HepG2 (cell line): ENCODE measurements at regions not wholly inside any gene's neighbourhood (a gene's known extent, or its start where the extent isn't known, plus 50 kb on each side); places are given as distances from the start of the nearest gene placed in this dataset.

Source experiments
- ATAC-seq: fragments of 200-7000 bp; cut with Tn5 transposase; 3 replicates; pipeline ENCODE4 v1.9.1; 2020; ENCODE audit warnings: mild to moderate bottlenecking, moderate library complexity
- BruUV-seq: library from RNA; stranded (reverse); fragments of 400-500 nt; replicated peaks from 2 replicates; lab custom pipeline; 2021; lab: Mats Ljungman, UMichigan
- CTCF ChIA-PET: fragments of 300-600 bp; formaldehyde crosslinking; extraction: SDS; loops from one replicate; lab custom pipeline; 2021; ENCODE audit warnings: low total read pairs, inconsistent platforms, low intra/inter-chr PET ratio; lab: Yijun Ruan, JAX
- POLR2A ChIA-PET: fragments of 350-600 bp; sonication (Branson Sonifier 250); formaldehyde crosslinking; loops from one replicate; lab custom pipeline; 2020; ENCODE audit warnings: antibody characterized with exemption, inconsistent platforms; lab: Yijun Ruan, JAX
- DNase-seq: peaks from one replicate; pipeline ENCODE4 v3.0.0-alpha.2; 2015; ENCODE audit warnings: low spot score
- FAIRE-seq: peaks from 3 replicates; lab custom pipeline; 2011; peaks lifted over from hg19 to GRCh38; lab: Jason Lieb, UNC
- H2AFZ ChIP-seq: one replicate; pipeline ENCODE4 v1.6.1; 2011; ENCODE audit warnings: low read length, inconsistent platforms
- H3K27ac ChIP-seq: fragments of 300-600 bp; 3 replicates; pipeline ENCODE4 v1.8.0; 2011; ENCODE audit warnings: mixed run types, mild to moderate bottlenecking, mixed read lengths, low read length, inconsistent platforms; ENCODE audit not compliant: insufficient read depth; ENCODE audit errors: extremely low read length
- H3K27me3 ChIP-seq, 2 experiments: fragments of 200-600 bp in 1 of 2; 2 replicates in 1 of 2; 3 replicates in 1 of 2; pipeline versions ENCODE4 v1.6.0 to v1.8.0; 2011; ENCODE audit warnings: low read length in 2 of 2, mild to moderate bottlenecking in 2 of 2, moderate library complexity in 2 of 2, inconsistent platforms in 1 of 2; ENCODE audit not compliant: insufficient read depth in 2 of 2, control insufficient read depth in 1 of 2
- H3K36me3 ChIP-seq, 2 experiments: fragments of 200-600 bp in 1 of 2; replicated peaks in 1 of 2; 2 replicates in 1 of 2; 3 replicates in 1 of 2; pipeline versions ENCODE4 v1.5.1 to v1.8.0; 2011; ENCODE audit warnings: low read length in 2 of 2, inconsistent platforms in 1 of 2; ENCODE audit not compliant: insufficient read depth in 2 of 2, control insufficient read depth in 1 of 2
- H3K4me1 ChIP-seq: 2 replicates; pipeline ENCODE4 v1.5.1; 2012; ENCODE audit warnings: low read length, inconsistent platforms; ENCODE audit not compliant: insufficient read depth
- H3K4me2 ChIP-seq: 2 replicates; pipeline ENCODE4 v1.6.0; 2011; ENCODE audit warnings: low read depth, low read length, inconsistent platforms
- H3K4me3 ChIP-seq, 3 experiments: fragments of 200-600 bp in 1 of 3; sonication (generic), shearing (Covaris generic) in 1 of 3; replicated peaks in 1 of 3; 2 replicates each; pipeline ENCODE4 v1.5.1; 2011 to 2016; ENCODE audit warnings: low read length in 3 of 3, inconsistent platforms in 2 of 3, low read depth in 2 of 3, mild to moderate bottlenecking in 2 of 3, control low read depth in 1 of 3, mixed read lengths in 1 of 3; ENCODE audit not compliant: insufficient read depth in 1 of 3
- H3K79me2 ChIP-seq: one replicate; pipeline ENCODE4 v1.6.1; 2011; ENCODE audit warnings: low read length, inconsistent platforms; ENCODE audit not compliant: insufficient read depth
- H3K9ac ChIP-seq: 2 replicates; pipeline ENCODE4 v1.6.0; 2011; ENCODE audit warnings: mild to moderate bottlenecking, low read depth, low read length, inconsistent platforms; ENCODE audit not compliant: insufficient read depth
- H3K9me3 ChIP-seq: 2 replicates; pipeline ENCODE4 v1.5.1; 2012; ENCODE audit warnings: mild to moderate bottlenecking, low read length
- H4K20me1 ChIP-seq: 2 replicates; pipeline ENCODE4 v1.6.0; 2011; ENCODE audit warnings: inconsistent platforms, mild to moderate bottlenecking, low read length, moderate library complexity; ENCODE audit not compliant: insufficient read depth
- ATAD3A ChIP-seq: sonication (generic); formaldehyde crosslinking; IDR thresholded peaks from 2 replicates; pipeline ENCODE4 v1.4.0; 2020; ENCODE audit warnings: missing genetic modification reagents
- HMGA1 ChIP-seq: sonication (generic); formaldehyde crosslinking; conservative IDR thresholded peaks from 2 replicates; pipeline ENCODE4 v1.4.0; 2020; ENCODE audit warnings: missing genetic modification reagents
- MTA3 ChIP-seq: sonication (generic); formaldehyde crosslinking; IDR thresholded peaks from 2 replicates; pipeline ENCODE4 v1.4.0; 2020; ENCODE audit warnings: missing genetic modification reagents
- NFE2 ChIP-seq: sonication (generic); formaldehyde crosslinking; IDR thresholded peaks from 2 replicates; pipeline ENCODE4 v1.4.0; 2020; ENCODE audit warnings: missing genetic modification reagents
- NFE2L2 ChIP-seq: fragments of 150-350 bp; IDR thresholded peaks from 2 replicates; pipeline ENCODE4 v1.6.1; 2014; ENCODE audit warnings: low read length
- ONECUT2 ChIP-seq: sonication (generic); formaldehyde crosslinking; IDR thresholded peaks from 2 replicates; pipeline ENCODE4 v1.4.0; 2020; ENCODE audit warnings: missing genetic modification reagents
- PAWR ChIP-seq: sonication (generic); formaldehyde crosslinking; IDR thresholded peaks from 2 replicates; pipeline ENCODE4 v1.4.0; 2020; ENCODE audit warnings: missing genetic modification reagents, mild to moderate bottlenecking, borderline replicate concordance
- PCBP2 ChIP-seq: fragments of 200-400 bp; formaldehyde crosslinking; optimal IDR thresholded peaks from 2 replicates; pipeline ENCODE3; 2018; ENCODE audit warnings: low read length, low read depth; ENCODE audit not compliant: poor library complexity, severe bottlenecking
- TARDBP ChIP-seq: sonication (generic); formaldehyde crosslinking; IDR thresholded peaks from 2 replicates; pipeline ENCODE4 v1.8.0; 2022; ENCODE audit warnings: mild to moderate bottlenecking, missing genetic modification reagents
- TP53 ChIP-seq: sonication (generic); formaldehyde crosslinking; conservative IDR thresholded peaks from 2 replicates; pipeline ENCODE4 v1.4.0; 2020; ENCODE audit warnings: missing genetic modification reagents
- ZNF607 ChIP-seq: sonication (generic); formaldehyde crosslinking; IDR thresholded peaks from 2 replicates; pipeline ENCODE4 v1.5.1; 2020; ENCODE audit warnings: missing genetic modification reagents, mild to moderate bottlenecking, borderline replicate concordance
- ZNF720 ChIP-seq: sonication (generic); formaldehyde crosslinking; IDR thresholded peaks from 2 replicates; pipeline ENCODE4 v1.4.0; 2020; ENCODE audit warnings: missing genetic modification reagents
- WGBS: methylation state at CpG from one replicate; pipeline ENCODE4 v1.1.6; 2017; ENCODE audit warnings: low lambda C conversion rate; 5-methylcytosine and 5-hydroxymethylcytosine counted together
- in situ Hi-C: cut with HindIII; loops from 2 replicates; pipeline ENCODE4 v1.10.0; 2017; ENCODE audit warnings: low pct_unique_long_range_greater_than_20kb; ENCODE audit not compliant: extremely low pct_ligation_motif_present
- intact Hi-C: fragments of 100-400 bp; cut with micrococcal nuclease; formaldehyde crosslinking; loops from one replicate; pipeline ENCODE4 v1.10.0; 2022; ENCODE audit not compliant: unreplicated experiment
- TF ChIP-seq, protein P1 (sequence below): sonication (generic); formaldehyde crosslinking; IDR thresholded peaks from 2 replicates; pipeline ENCODE4 v1.8.1; 2023; ENCODE audit warnings: missing genetic modification reagents, mild to moderate bottlenecking, borderline replicate concordance

DNA sequence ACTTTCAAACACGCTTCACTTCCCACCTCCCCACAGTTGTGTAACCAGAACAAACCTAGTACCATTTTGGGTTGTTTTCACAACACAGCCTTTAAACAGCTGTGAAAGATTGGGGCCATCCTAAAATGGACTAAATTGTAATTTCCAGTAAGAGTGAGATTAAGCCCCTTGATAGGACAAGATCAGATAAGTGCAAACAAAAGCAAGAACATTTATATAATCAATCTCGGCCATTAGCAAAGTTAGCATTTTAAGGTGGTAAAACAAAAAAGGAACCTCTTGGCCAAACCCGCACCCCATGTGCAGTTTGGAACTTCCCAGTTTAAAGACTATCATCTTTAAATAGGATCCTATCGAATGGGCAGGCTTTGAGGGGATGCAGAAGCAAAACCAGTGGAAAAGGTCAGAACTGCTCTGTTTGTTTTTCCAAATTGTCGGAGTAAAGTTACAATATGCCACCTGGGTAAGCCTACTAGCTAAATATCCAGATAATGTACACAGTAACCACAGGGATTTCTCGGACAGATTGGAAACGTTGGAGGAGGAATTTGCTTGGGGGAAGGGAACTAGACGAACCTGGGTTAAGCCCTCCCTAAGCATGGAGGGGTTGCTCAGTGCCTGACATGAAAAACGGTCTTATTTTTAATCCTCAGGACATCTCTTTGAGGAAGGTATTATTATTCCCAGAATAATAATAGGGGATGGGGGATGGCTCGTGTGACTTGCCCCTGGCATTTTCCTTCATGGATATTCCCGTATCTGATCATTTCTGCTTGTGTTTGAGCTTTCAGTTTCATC, 159.8 kb upstream of the SALL4 start:
- 25% methylated on average over 11 of the region's 11 CpGs for WGBS
- H3K9ac ChIP-seq, result no peak overlapping the region
- FAIRE-seq, result no peak
- CTCF ChIA-PET, result no interaction called here
- peaks cover 25% of the 10 kb centered on the region for H3K4me1 ChIP-seq
- H4K20me1 ChIP-seq, result no peaks in the 10 kb centered on the region
- H3K36me3 ChIP-seq, result no peaks in the 10 kb centered on the region
- no peak overlapping the region for H2AFZ ChIP-seq
- peaks cover 0 to 6% of the 10 kb centered on the region in 2 experiments; a peak in 1 of 5 replicates for H3K27me3 ChIP-seq
- no peaks in the 10 kb centered on the region for H3K9me3 ChIP-seq
- H3K4me3 ChIP-seq, result no peak overlapping the region
- H3K27ac ChIP-seq, result no peak overlapping the region
- BruUV-seq, result no TSS peak
- POLR2A ChIA-PET, result no interaction called here
- no peak for DNase-seq
- no peak for TF ChIP-seq MTA3 (CRISPR knock-in tag)
- TF ChIP-seq PAWR (CRISPR knock-in tag), result no peak
- TF ChIP-seq ZNF607 (CRISPR knock-in tag), result peak; percentile 30; the same call in 1 of the 2 replicates
- no peak for TF ChIP-seq ATAD3A
- no peak for TF ChIP-seq HMGA1 (CRISPR knock-in tag)
- TF ChIP-seq, protein P1, sequence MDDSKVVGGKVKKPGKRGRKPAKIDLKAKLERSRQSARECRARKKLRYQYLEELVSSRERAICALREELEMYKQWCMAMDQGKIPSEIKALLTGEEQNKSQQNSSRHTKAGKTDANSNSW (CRISPR knock-in tag), result no peak
- TF ChIP-seq ZNF720 (CRISPR knock-in tag), result no peak
- TF ChIP-seq TARDBP, result no peak
- TF ChIP-seq NFE2 (CRISPR knock-in tag), result no peak
- TF ChIP-seq TP53 (CRISPR knock-in tag), result no peak
- TF ChIP-seq ONECUT2 (CRISPR knock-in tag), result no peak
- no peak for TF ChIP-seq NFE2L2
- peak; percentile 23 for TF ChIP-seq PCBP2
- no peaks in the 10 kb centered on the region for H3K79me2 ChIP-seq
- no peak for ATAC-seq
- intact Hi-C loops, result loop anchor here (5.0 kb wide), 1 partner anchor 470 kb away; no protein-coding TSS in a partner anchor
- H3K4me2 ChIP-seq, result peak overlapping the region; percentile 5; the same call in 1 of the 2 replicates
- in situ Hi-C loops, result no loop called here
